GM12878 (cell line): ENCODE measurements at regions not wholly inside any gene's neighbourhood (a gene's known extent, or its start where the extent isn't known, plus 50 kb on each side); places are given as distances from the start of the nearest gene placed in this dataset.

Experiments
- ATAC-seq: fragments of 200-7000 bp; cut with Tn5 transposase; 3 replicates; pipeline ENCODE4 v1.9.1; 2020; ENCODE audit warnings: mild to moderate bottlenecking, moderate library complexity
- BruUV-seq: library from RNA; stranded (reverse); fragments of 400-500 nt; replicated peaks from 2 replicates; lab custom pipeline; 2021; lab: Mats Ljungman, UMichigan
- CTCF ChIA-PET: fragments of 300-600 bp; sonication (Branson Sonifier 250); formaldehyde crosslinking; extraction: SDS; loops from one replicate; lab custom pipeline; 2021; ENCODE audit warnings: inconsistent platforms; lab: Yijun Ruan, JAX
- POLR2A ChIA-PET: fragments of 350-600 bp; formaldehyde crosslinking; extraction: SDS; loops from one replicate; lab custom pipeline; 2021; ENCODE audit warnings: inconsistent platforms; lab: Charles Lee
- RAD21 ChIA-PET: fragments of 300-600 bp; sonication (Branson Sonifier 250); formaldehyde crosslinking; loops from one replicate; lab custom pipeline; 2023; ENCODE audit warnings: antibody characterized with exemption; ENCODE audit not compliant: unreplicated experiment; lab: Charles Lee
- SMC1A ChIA-PET: fragments of 300-600 bp; sonication (Branson Sonifier 250); formaldehyde crosslinking; loops from one replicate; lab custom pipeline; 2023; ENCODE audit not compliant: unreplicated experiment, uncharacterized antibody; lab: Charles Lee
- DNase-seq: peaks from one replicate; pipeline ENCODE4 v3.0.0-alpha.2; 2011; ENCODE audit warnings: low read depth, low spot score
- FAIRE-seq: peaks from 3 replicates; lab custom pipeline; 2011; peaks lifted over from hg19 to GRCh38; lab: Jason Lieb, UNC
- H2AFZ ChIP-seq: 2 replicates; pipeline ENCODE4 v1.6.0; 2011; ENCODE audit warnings: low read depth, low read length, control low read depth; ENCODE audit not compliant: control insufficient read depth
- H3K27ac ChIP-seq: 2 replicates; pipeline ENCODE4 v1.5.1; 2011; ENCODE audit warnings: control low read depth; ENCODE audit not compliant: control insufficient read depth, insufficient read depth
- H3K27me3 ChIP-seq, 2 experiments: replicated peaks in 1 of 2; 2 replicates each; pipeline versions ENCODE4 v1.6.0 to v1.6.1; 2011; ENCODE audit warnings: low read length in 1 of 2; ENCODE audit not compliant: control insufficient read depth in 2 of 2, insufficient read depth in 2 of 2
- H3K36me3 ChIP-seq, 2 experiments: 2 replicates each; pipeline ENCODE4 v1.5.1; 2011; ENCODE audit warnings: low read length in 1 of 2; ENCODE audit not compliant: control insufficient read depth in 2 of 2, insufficient read depth in 2 of 2
- H3K4me1 ChIP-seq: 2 replicates; pipeline ENCODE4 v1.6.1; 2011; ENCODE audit warnings: mild to moderate bottlenecking, low read length, moderate library complexity, mixed read lengths; ENCODE audit not compliant: control insufficient read depth, insufficient read depth
- H3K4me2 ChIP-seq: 2 replicates; pipeline ENCODE4 v1.6.0; 2011; ENCODE audit warnings: control low read depth; ENCODE audit not compliant: control insufficient read depth, insufficient read depth
- H3K4me3 ChIP-seq: fragments of 200-600 bp; sonication (generic); 2 replicates; pipeline ENCODE4 v1.5.1; 2016
- H3K79me2 ChIP-seq: 2 replicates; pipeline ENCODE4 v1.6.0; 2011; ENCODE audit warnings: low read length; ENCODE audit not compliant: control insufficient read depth, insufficient read depth
- H3K9ac ChIP-seq: 2 replicates; pipeline ENCODE4 v1.8.0; 2011; ENCODE audit warnings: low read length, control low read depth, mixed read lengths; ENCODE audit not compliant: control insufficient read depth, insufficient read depth
- H3K9me3 ChIP-seq: replicated peaks from 3 replicates; pipeline ENCODE4 v1.5.1; 2011; ENCODE audit warnings: mild to moderate bottlenecking, low read length; ENCODE audit not compliant: control insufficient read depth, insufficient read depth
- H4K20me1 ChIP-seq: 2 replicates; pipeline ENCODE4 v1.6.0; 2011; ENCODE audit not compliant: control insufficient read depth, insufficient read depth
- ATF7 ChIP-seq: fragments of 450-650 bp; IDR thresholded peaks from 2 replicates; pipeline ENCODE4 v1.6.1; 2016; ENCODE audit warnings: low read depth, mild to moderate bottlenecking
- BRCA1 ChIP-seq: IDR thresholded peaks from 2 replicates; pipeline ENCODE4 v1.6.1; 2011; ENCODE audit warnings: low read depth, low read length, improper control_type of control experiment
- ETV6 ChIP-seq, 2 experiments: fragments of 450-650 bp in 1 of 2; IDR thresholded peaks in 1 of 2; conservative IDR thresholded peaks in 1 of 2; 2 replicates each; pipeline ENCODE4 v1.6.1; 2014; ENCODE audit warnings: antibody characterized with exemption in 1 of 2, borderline replicate concordance in 1 of 2, low read depth in 1 of 2, mild to moderate bottlenecking in 1 of 2, moderate library complexity in 1 of 2
- EZH2 ChIP-seq: IDR thresholded peaks from 2 replicates; pipeline ENCODE4 v1.6.1; 2012; ENCODE audit warnings: low read depth, mild to moderate bottlenecking, control low read depth, inconsistent platforms, low read length, borderline replicate concordance; ENCODE audit not compliant: control insufficient read depth
- FOXK2 ChIP-seq: fragments of 450-650 bp; IDR thresholded peaks from 2 replicates; pipeline ENCODE4 v1.6.1; 2017; ENCODE audit warnings: mild to moderate bottlenecking, moderate library complexity
- FOXM1 ChIP-seq: IDR thresholded peaks from 2 replicates; pipeline ENCODE4 v1.6.1; 2012; ENCODE audit warnings: low read depth, mild to moderate bottlenecking, inconsistent platforms, low read length, moderate library complexity
- GATAD2B ChIP-seq: fragments of 450-650 bp; conservative IDR thresholded peaks from 2 replicates; pipeline ENCODE4 v1.6.1; 2017; ENCODE audit warnings: low read depth, mild to moderate bottlenecking, moderate library complexity
- HDGF ChIP-seq: fragments of 450-650 bp; IDR thresholded peaks from 2 replicates; pipeline ENCODE4 v1.6.1; 2016; ENCODE audit warnings: antibody characterized with exemption
- KAT2A ChIP-seq: conservative IDR thresholded peaks from 2 replicates; pipeline ENCODE4 v1.6.1; 2011; ENCODE audit warnings: low read depth, low read length; ENCODE audit not compliant: control insufficient read depth
- MEF2A ChIP-seq: IDR thresholded peaks from 2 replicates; pipeline ENCODE4 v1.6.1; 2011; ENCODE audit warnings: low read depth, mild to moderate bottlenecking, low read length, moderate library complexity; ENCODE audit not compliant: insufficient read depth
- NFIC ChIP-seq: IDR thresholded peaks from 2 replicates; pipeline ENCODE4 v1.6.1; 2012; ENCODE audit warnings: low read depth, mild to moderate bottlenecking, inconsistent platforms, low read length, moderate library complexity
- PAX5 ChIP-seq: IDR thresholded peaks from 2 replicates; pipeline ENCODE4 v1.6.1; 2011; ENCODE audit warnings: low read depth, low read length, borderline replicate concordance
- POLR2AphosphoS5 ChIP-seq: IDR thresholded peaks from 2 replicates; pipeline ENCODE4 v1.6.1; 2011; ENCODE audit warnings: mild to moderate bottlenecking, low read length, inconsistent platforms
- POU2F2 ChIP-seq: IDR thresholded peaks from 3 replicates; pipeline ENCODE4 v1.6.1; 2011; ENCODE audit warnings: low read depth, mild to moderate bottlenecking, low read length, borderline replicate concordance
- RCOR1 ChIP-seq: conservative IDR thresholded peaks from 2 replicates; pipeline ENCODE4 v1.6.1; 2012; ENCODE audit warnings: low read depth, low read length, improper control_type of control experiment
- RUNX3 ChIP-seq: IDR thresholded peaks from 2 replicates; pipeline ENCODE4 v1.6.1; 2012; ENCODE audit warnings: low read length, inconsistent platforms
- SIN3A ChIP-seq: IDR thresholded peaks from 2 replicates; pipeline ENCODE4 v1.6.1; 2012; ENCODE audit warnings: low read depth, low read length, improper control_type of control experiment
- SREBF2 ChIP-seq: IDR thresholded peaks from 2 replicates; pipeline ENCODE4 v1.6.1; 2012; ENCODE audit warnings: mild to moderate bottlenecking, low read length
- SUPT20H ChIP-seq: IDR thresholded peaks from 2 replicates; pipeline ENCODE4 v1.6.1; 2011; ENCODE audit warnings: low read depth, mild to moderate bottlenecking, low read length, moderate library complexity, borderline replicate concordance; ENCODE audit not compliant: control insufficient read depth
- TARDBP ChIP-seq: IDR thresholded peaks from 2 replicates; pipeline ENCODE4 v1.6.1; 2016; ENCODE audit warnings: borderline replicate concordance
- TCF3 ChIP-seq: IDR thresholded peaks from 2 replicates; pipeline ENCODE4 v1.6.1; 2012; ENCODE audit warnings: low read depth, mild to moderate bottlenecking, low read length, borderline replicate concordance; ENCODE audit not compliant: insufficient read depth
- YY1 ChIP-seq: IDR thresholded peaks from 2 replicates; pipeline ENCODE4 v1.6.1; 2011; ENCODE audit warnings: low read depth, mild to moderate bottlenecking, low read length
- WGBS: methylation state at CpG from one replicate; pipeline ENCODE4 v1.1.6; 2016; ENCODE audit warnings: low lambda C conversion rate; ENCODE audit not compliant: insufficient replicate concordance, insufficient coverage; ENCODE audit errors: missing lambda C conversion rate; 5-methylcytosine and 5-hydroxymethylcytosine counted together
- in situ Hi-C: fragments of 300-500 bp; cut with MboI; formaldehyde crosslinking; loops from 9 replicates; pipeline ENCODE4 v1.14.3; 2018; ENCODE audit warnings: mixed read lengths
- intact Hi-C: fragments of 100-400 bp; cut with micrococcal nuclease; formaldehyde crosslinking; loops from one replicate; pipeline ENCODE4 v1.14.2; 2022; ENCODE audit not compliant: unreplicated experiment

DNA sequence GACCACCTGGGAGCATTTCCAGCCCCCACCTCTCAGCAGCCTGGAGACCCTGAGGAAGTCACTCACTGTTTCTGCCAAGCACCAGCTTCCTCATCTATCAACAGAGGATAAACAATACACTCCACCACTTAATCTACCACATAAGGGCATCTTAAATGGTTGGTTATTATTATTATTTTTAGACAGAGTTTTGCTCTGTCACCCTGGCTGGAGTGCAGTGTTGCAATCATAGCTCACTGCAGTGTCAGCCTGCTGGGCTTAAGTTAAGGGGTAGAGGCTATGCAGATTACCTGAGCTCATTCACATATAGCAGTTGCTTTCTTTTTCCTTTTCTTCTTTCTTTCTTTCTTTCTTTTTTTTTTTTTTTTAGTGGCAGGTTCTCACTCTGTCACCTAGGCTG, 59.5 kb upstream of the ELN start:
- SMC1A ChIA-PET: interaction anchor here (0.6 kb wide), 1 partner anchor 220 kb away, joined by 4 read pairs; no protein-coding TSS in a partner anchor
- intact Hi-C loops: no loop called here
- CTCF ChIA-PET: interaction anchor here (1.1 to 1.5 kb wide), 2 partner anchors 11 to 58 kb away, joined by 4 read pairs; no protein-coding TSS in a partner anchor
- POLR2A ChIA-PET: no interaction called here
- Histone ChIP-seq H3K4me2 (no peak overlapping the region), H3K79me2 (no peaks in the 10 kb centered on the region), H3K27me3 (no peaks in the 10 kb centered on the region), H3K27ac (no peak overlapping the region), H4K20me1 (no peaks in the 10 kb centered on the region), H3K4me3 (no peak overlapping the region), H3K36me3 (no peaks in the 10 kb centered on the region), H3K9me3 (no peaks in the 10 kb centered on the region; the same call in 1 of the 3 replicates), H3K4me1 (peaks cover 8% of the 10 kb centered on the region), H2AFZ (no peak overlapping the region), H3K9ac (no peak overlapping the region)
- FAIRE-seq: no peak
- RAD21 ChIA-PET: no interaction called here
- no peak for DNase-seq
- no TSS peak for BruUV-seq
- in situ Hi-C loops: no loop called here
- TF ChIP-seq TCF3 (no peak), RUNX3 (no peak), SIN3A (no peak), FOXK2 (no peak), HDGF (no peak), EZH2 (no peak), SREBF2 (no peak), BRCA1 (no peak)
- ATAC-seq: no peak

DNA sequence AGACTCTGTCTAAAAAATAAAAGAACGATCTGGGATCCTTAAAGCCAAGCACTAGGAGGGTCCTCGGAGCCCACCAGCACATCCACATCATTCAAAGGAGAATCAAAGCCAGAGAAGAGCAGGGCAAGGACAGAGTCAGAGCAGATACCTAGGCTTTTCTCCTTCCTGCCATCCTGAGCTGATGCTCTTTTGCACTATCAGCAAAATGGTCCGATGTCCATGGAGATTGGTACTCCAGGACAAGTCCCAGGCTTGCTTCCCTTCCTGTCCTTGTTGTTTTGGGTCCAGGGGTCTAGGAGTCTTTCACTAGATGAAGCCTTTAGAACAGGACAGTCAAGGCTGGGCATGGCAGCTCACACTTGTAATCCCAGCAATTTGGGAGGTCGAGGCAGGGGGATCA, 58.0 kb upstream of the ELN start:
- Histone ChIP-seq H3K36me3 (no peaks in the 10 kb centered on the region), H3K27ac (no peak overlapping the region), H3K79me2 (no peaks in the 10 kb centered on the region), H3K27me3 (no peaks in the 10 kb centered on the region), H3K9ac (no peak overlapping the region), H3K4me2 (no peak overlapping the region), H2AFZ (no peak overlapping the region), H3K4me1 (peaks cover 8% of the 10 kb centered on the region), H3K4me3 (no peak overlapping the region), H4K20me1 (no peaks in the 10 kb centered on the region), H3K9me3 (no peaks in the 10 kb centered on the region)
- CTCF ChIA-PET: interaction anchor here (1.3 kb wide), 1 partner anchor 9 kb away, joined by 6 read pairs; no protein-coding TSS in a partner anchor
- RAD21 ChIA-PET: interaction anchor here (0.8 kb wide), 1 partner anchor 9 kb away, joined by 3 read pairs; no protein-coding TSS in a partner anchor
- POLR2A ChIA-PET: no interaction called here
- no TSS peak for BruUV-seq
- WGBS: 60% methylated on average over 4 of the region's 4 CpGs
- SMC1A ChIA-PET: interaction anchor here (1.0 kb wide), 1 partner anchor 9 kb away, joined by 4 read pairs; no protein-coding TSS in a partner anchor
- intact Hi-C loops (no loop called here), in situ Hi-C loops (no loop called here)
- DNase-seq (no peak), FAIRE-seq (no peak), ATAC-seq (no peak)
- TF ChIP-seq SUPT20H (no peak), MEF2A (no peak), FOXM1 (no peak), PAX5 (no peak), NFIC (no peak), POU2F2 (no peak), RCOR1 (no peak), GATAD2B (no peak), KAT2A (no peak), ATF7 (no peak), ETV6 (conservative IDR thresholded peaks at IDR 0.05 in 1 of 2, IDR thresholded peaks at IDR 0.05 in 1 of 2; ENCODE audit: borderline replicate concordance in 1 of 2, low read depth in 1 of 2) (no peak), YY1 (no peak), TCF3 (no peak), TARDBP (no peak), POLR2AphosphoS5 (no peak)
